ENCODE measurements at regions not wholly inside any gene's neighbourhood (a gene's known extent, or its start where the extent isn't known, plus 50 kb on each side); places are given as distances from the start of the nearest gene placed in this dataset.

- no peak for TF ChIP-seq CTCF (IDR thresholded peaks at IDR 0.05; ENCODE audit: low read depth, low read length)
- DNase-seq = no peak
- Histone ChIP-seq H3K4me1 (no peaks in the 10 kb centered on the region), H3K4me3 (ENCODE audit: low read depth, low read length) (no peak overlapping the region), H3K9me3 (no peaks in the 10 kb centered on the region), H3K27me3 (no peaks in the 10 kb centered on the region), H3K36me3 (no peaks in the 10 kb centered on the region)
Measured at GRCh38 chr15:101570241-101570640, 80.7 kb upstream of the PCSK6 start.

GRCh38 chr15:101568821-101569555, 79.5 kb upstream of the PCSK6 start:
- Histone ChIP-seq H3K4me3 (ENCODE audit: low read depth, low read length) (no peak overlapping the region), H3K36me3 (no peaks in the 10 kb centered on the region), H3K9me3 (no peaks in the 10 kb centered on the region), H3K4me1 (no peaks in the 10 kb centered on the region), H3K27me3 (no peaks in the 10 kb centered on the region)
- DNase-seq = no peak
- TF ChIP-seq CTCF (IDR thresholded peaks at IDR 0.05; ENCODE audit: low read depth, low read length) = no peak

GRCh38 chr15:101568309-101568708, 78.8 kb upstream of the PCSK6 start:
- no peak for DNase-seq
- H3K27me3 ChIP-seq = no peaks in the 10 kb centered on the region
- no peaks in the 10 kb centered on the region for H3K9me3 ChIP-seq
- TF ChIP-seq CTCF (IDR thresholded peaks at IDR 0.05; ENCODE audit: low read depth, low read length) = no peak
- no peaks in the 10 kb centered on the region for H3K36me3 ChIP-seq
- H3K4me3 ChIP-seq (ENCODE audit: low read depth, low read length) = no peak overlapping the region
- H3K4me1 ChIP-seq = no peaks in the 10 kb centered on the region

GRCh38 chr15:101566748-101567488, 77.4 kb upstream of the PCSK6 start:
- H3K27me3 ChIP-seq = no peaks in the 10 kb centered on the region
- no peak for DNase-seq
- H3K4me1 ChIP-seq = no peaks in the 10 kb centered on the region
- no peaks in the 10 kb centered on the region for H3K9me3 ChIP-seq
- no peaks in the 10 kb centered on the region for H3K36me3 ChIP-seq
- no peak for TF ChIP-seq CTCF (IDR thresholded peaks at IDR 0.05; ENCODE audit: low read depth, low read length)
- no peak overlapping the region for H3K4me3 ChIP-seq (ENCODE audit: low read depth, low read length)

GRCh38 chr15:101565377-101565776, 75.9 kb upstream of the PCSK6 start:
- H3K4me1 ChIP-seq = no peaks in the 10 kb centered on the region
- no peak for DNase-seq
- TF ChIP-seq CTCF (IDR thresholded peaks at IDR 0.05; ENCODE audit: low read depth, low read length) = no peak

More at GRCh38 chr15:101565377-101565776, 75.9 kb upstream of the PCSK6 start:
- Histone ChIP-seq H3K9me3 (no peaks in the 10 kb centered on the region), H3K4me3 (ENCODE audit: low read depth, low read length) (no peak overlapping the region), H3K27me3 (no peaks in the 10 kb centered on the region), H3K36me3 (no peaks in the 10 kb centered on the region)
